ENCODE measurements at regions not wholly inside any gene's neighbourhood (a gene's known extent, or its start where the extent isn't known, plus 50 kb on each side); places are given as distances from the start of the nearest gene placed in this dataset.
"Not testable (repeated sequence)": the region's sequence is repeated elsewhere in the genome, so short reads cannot be mapped to it uniquely, and the experiment has no call there.

DNA sequence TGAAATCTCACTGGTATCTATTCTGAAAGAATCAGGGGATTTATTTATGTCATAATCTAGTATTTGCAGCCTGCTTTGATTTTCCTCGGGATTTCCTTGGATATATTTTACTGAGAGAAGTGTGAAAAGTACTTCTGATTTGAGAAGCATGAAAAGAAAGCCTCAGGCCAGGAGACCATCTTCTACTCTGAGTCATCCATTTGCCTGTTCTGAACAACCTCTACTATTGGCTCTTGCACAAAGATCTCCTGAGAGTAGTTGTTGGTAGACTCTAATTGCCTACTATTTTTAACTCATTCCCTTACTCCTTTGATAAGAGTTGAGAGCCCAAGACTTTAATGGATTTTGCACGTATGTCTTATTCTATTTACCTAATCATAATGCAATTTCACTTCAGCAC, 318.9 kb downstream of the BCHE start:
- ATAC-seq, result no peak
- peaks cover 18% of the 10 kb centered on the region for H3K9me3 Mint-ChIP-seq
- no peak overlapping the region for H3K27ac Mint-ChIP-seq
- no peak overlapping the region for H3K4me3 Mint-ChIP-seq
- H3K36me3 Mint-ChIP-seq, result no peaks in the 10 kb centered on the region
- H3K4me1 Mint-ChIP-seq, result no peaks in the 10 kb centered on the region
- no peak for DNase-seq (ENCODE audit: low spot score in 2 of 2)

DNA sequence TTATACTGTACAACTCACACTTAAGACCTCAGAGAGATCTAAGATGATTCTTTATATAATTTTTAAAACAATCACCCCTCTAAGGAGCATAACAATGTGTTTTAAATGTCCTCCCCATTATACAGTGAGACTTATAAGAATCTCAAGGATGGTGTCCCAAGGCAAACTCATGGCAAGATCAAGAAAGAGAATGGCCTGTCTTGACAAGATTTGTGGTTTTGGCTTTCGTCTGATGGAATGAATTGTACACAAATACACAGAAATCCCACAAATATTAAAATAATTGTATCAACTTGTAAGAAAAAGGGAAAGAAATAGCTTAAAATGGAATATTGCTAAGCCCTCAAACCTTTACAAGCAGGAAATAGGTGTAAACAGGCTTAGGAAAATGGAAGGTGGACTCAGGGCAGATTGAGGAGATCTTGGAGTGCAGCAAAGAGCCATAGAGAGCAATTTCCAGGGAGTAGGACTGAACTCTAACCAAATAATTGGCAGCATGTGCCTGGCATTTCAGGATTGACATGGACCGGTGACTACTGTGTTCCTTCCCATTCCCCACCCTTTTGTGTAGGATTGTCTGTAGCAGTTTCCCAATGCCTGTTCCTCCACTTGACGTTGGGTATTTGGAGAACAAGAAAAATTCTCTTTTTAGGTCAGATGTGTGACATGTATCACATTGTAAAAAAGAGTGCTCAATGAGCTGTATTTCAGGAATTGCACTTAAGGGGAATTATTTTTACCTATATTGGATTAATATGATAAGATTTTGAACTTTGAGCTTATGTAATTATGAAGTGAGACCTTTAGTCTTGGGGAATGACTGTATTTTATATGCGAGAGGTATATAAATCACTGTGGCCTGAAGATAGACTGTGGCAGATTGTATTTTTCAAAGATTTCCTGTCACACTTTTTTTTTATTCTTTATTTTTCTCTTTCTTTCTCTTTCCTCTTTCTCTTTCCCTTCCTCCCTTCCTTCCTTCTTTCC, 317.8 kb upstream of the SLITRK3 start:
- H3K9me3 Mint-ChIP-seq, result peaks cover 24% of the 10 kb centered on the region
- H3K27ac Mint-ChIP-seq, result no peak overlapping the region
- no peak for DNase-seq (ENCODE audit: low spot score in 2 of 2)
- no peaks in the 10 kb centered on the region for H3K4me1 Mint-ChIP-seq
- no peaks in the 10 kb centered on the region for H3K36me3 Mint-ChIP-seq
- ATAC-seq, result no peak
- no peak overlapping the region for H3K4me3 Mint-ChIP-seq

DNA sequence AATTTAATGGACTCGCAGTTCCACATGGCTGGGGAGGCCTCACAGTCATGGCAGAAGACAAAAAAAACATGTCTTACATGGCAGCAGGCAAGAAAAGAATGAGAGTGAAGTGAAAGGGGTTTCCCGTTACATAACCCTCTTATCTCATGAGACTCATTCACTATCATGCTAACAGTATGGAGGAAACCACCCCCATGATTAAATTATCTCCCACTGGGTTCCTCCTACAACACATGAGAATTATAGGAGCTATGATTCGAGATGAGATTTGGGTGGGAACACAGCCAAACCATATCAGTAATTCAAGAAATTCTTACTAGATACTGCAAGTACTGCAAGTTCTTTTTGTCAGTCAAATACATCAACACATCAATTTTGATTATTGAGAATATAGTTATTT, 311.4 kb upstream of the SLITRK3 start:
- no peak for DNase-seq (ENCODE audit: low spot score in 2 of 2)
- H3K27ac Mint-ChIP-seq, result no peak overlapping the region
- no peak for ATAC-seq
- H3K9me3 Mint-ChIP-seq, result peaks cover 29% of the 10 kb centered on the region
- H3K36me3 Mint-ChIP-seq, result no peaks in the 10 kb centered on the region
- no peak overlapping the region for H3K4me3 Mint-ChIP-seq
- H3K4me1 Mint-ChIP-seq, result no peaks in the 10 kb centered on the region

DNA sequence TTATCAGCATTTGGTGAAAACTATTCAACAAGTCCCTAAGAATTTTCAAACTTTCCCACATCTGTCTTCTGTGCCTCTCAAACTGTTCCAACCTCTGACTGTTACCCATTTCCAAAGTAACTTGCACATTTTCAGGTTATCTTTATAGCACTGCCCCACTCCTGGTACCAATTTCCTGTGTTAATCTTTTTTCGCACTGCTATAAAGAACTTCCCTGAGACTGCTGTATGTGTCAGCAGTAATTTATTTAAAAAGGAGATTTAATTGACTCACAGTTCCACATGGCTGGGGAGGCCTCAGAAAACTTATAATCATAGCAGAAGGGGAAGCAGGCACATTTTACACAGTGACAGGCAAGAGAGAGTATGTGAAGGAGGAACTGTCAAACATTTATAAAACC, 310.9 kb upstream of the SLITRK3 start:
- Mint-ChIP-seq H3K4me3 (no peak overlapping the region), H3K9me3 (peaks cover 24% of the 10 kb centered on the region), H3K4me1 (no peaks in the 10 kb centered on the region), H3K36me3 (no peaks in the 10 kb centered on the region), H3K27ac (no peak overlapping the region)
- DNase-seq (ENCODE audit: low spot score in 2 of 2) (no peak), ATAC-seq (no peak)

DNA sequence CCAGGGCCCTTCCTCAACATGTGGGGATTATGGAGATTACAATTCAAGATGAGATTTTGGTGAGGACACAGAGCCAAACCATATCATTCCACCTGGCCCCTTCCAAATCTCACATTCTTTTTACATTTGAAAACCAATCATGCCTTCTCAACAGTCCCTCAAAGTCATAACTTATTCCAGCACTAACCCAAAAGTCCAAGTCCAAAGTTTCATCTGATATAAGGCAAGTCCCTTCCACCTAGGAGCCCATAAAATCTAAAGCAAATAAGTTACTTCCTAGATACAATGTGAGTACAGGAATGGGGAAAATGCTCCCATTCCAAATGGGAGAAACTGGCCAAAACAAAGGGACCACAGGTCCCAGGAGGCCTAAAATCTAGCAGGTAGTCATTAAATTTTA, 309.5 kb upstream of the SLITRK3 start:
- Mint-ChIP-seq H3K9me3 (peaks cover 21% of the 10 kb centered on the region), H3K36me3 (no peaks in the 10 kb centered on the region), H3K4me3 (no peak overlapping the region), H3K4me1 (no peaks in the 10 kb centered on the region), H3K27ac (no peak overlapping the region)
- no peak for ATAC-seq
- DNase-seq (ENCODE audit: low spot score in 2 of 2), result no peak

DNA sequence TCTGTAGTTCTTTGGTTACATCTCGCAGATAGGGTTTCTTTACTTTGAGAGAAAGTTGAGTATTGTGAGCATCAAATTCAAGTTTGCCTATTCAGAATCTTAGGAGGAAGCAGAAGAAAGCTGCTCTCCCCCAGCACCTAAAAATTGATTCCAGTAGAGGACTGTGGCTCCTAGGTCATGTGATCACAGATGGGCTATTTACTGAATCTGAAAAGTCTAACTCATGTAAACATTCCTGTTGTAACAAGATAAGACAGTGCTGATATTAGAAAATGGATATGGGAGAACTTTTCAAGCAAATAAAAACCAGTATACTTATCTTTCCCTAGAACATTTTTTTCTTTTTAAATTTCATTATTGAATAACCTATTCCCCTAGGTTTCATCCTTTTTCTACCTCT, 308.4 kb upstream of the SLITRK3 start:
- Mint-ChIP-seq H3K4me1 (no peaks in the 10 kb centered on the region), H3K4me3 (no peak overlapping the region), H3K27ac (no peak overlapping the region), H3K36me3 (no peaks in the 10 kb centered on the region), H3K9me3 (peaks cover 17% of the 10 kb centered on the region)
- ATAC-seq (no peak), DNase-seq (ENCODE audit: low spot score in 2 of 2) (no peak)

DNA sequence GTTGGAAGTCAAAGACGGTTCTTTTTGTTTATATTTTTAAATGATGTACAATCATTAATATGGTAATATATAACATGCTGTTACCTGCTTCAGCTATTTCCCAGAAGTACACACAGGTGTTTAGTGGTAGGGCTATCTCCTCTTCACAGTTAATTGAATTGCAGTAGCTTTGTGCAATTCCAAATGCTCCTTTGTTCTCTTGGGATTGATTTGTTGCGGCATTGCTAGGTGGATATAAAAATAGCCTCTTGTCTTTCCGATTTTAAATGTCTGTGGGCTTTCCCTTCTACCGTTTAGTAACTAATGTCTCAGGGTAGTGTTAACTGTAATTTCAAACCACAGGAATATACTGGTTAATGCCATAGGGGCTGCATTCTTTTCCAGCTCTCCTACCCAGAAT, 307.6 kb upstream of the SLITRK3 start:
- no peak overlapping the region for H3K27ac Mint-ChIP-seq
- DNase-seq (ENCODE audit: low spot score in 2 of 2) (no peak), ATAC-seq (no peak)
- no peaks in the 10 kb centered on the region for H3K4me1 Mint-ChIP-seq
- H3K9me3 Mint-ChIP-seq, result peaks cover 17% of the 10 kb centered on the region
- H3K4me3 Mint-ChIP-seq, result no peak overlapping the region
- no peaks in the 10 kb centered on the region for H3K36me3 Mint-ChIP-seq

DNA sequence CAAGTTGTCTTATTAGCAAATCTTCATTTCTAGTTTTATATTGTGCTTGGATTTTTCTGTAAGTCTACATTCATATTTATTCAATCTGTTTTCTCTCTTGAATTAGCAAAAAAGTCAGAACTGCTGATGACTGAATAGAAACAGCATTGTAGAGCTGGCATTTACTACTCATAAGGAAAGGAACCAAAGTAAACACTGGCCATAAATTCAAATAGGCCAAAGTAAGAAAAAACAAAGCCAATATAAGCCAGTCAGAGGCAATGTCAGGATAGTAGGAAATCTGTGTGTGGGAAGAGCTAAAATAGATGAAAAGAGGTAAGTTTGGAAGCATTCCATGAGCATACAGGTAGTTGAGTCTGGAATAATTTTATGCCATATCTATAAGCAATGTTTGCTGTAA, 307.2 kb upstream of the SLITRK3 start:
- Mint-ChIP-seq H3K4me3 (no peak overlapping the region), H3K4me1 (no peaks in the 10 kb centered on the region), H3K27ac (no peak overlapping the region), H3K9me3 (peaks cover 22% of the 10 kb centered on the region), H3K36me3 (no peaks in the 10 kb centered on the region)
- DNase-seq (ENCODE audit: low spot score in 2 of 2), result no peak
- ATAC-seq, result no peak

DNA sequence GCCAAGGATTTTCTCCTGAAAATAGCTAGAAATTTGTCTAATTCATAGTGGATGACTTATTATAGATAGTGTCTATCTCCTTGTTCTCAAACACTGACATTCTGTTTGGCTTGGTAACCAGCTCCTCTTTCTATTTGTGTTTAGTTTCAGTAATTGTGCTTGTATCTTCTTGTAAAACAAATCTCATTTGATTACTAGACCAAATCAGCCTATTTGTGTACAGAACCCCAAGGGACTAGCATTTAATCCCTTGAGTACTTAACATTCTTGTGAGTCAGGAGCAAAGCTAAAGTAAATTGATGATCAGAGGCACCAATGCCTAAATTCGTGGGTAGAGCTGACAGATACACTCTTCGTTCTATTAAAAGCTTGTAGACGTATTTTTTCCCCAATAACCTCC, 306.5 kb upstream of the SLITRK3 start:
- peaks cover 24% of the 10 kb centered on the region for H3K9me3 Mint-ChIP-seq
- H3K27ac Mint-ChIP-seq, result no peak overlapping the region

DNA sequence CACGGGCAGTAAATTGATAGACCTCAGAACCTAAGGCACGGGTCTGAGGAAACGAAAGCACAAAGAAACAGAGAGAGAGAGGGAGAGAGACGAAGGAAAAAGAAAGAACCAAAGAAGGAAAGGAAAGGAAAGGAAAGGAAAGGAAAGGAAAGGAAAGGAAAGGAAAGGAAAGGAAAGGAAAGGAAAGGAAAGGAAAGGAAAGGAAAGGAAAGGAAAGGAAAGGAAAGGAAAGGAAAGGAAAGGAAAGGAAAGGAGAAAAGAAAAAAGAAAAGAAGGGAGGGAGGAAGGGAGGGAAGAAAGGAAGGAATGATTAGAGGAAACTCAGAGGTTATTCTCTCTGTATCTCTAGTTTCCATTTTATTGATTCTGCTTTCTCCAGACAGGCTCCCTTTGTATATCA, 302.6 kb upstream of the SLITRK3 start:
- H3K4me3 Mint-ChIP-seq; ATAC-seq; H3K36me3 Mint-ChIP-seq; H3K27ac Mint-ChIP-seq; H3K4me1 Mint-ChIP-seq; DNase-seq (ENCODE audit: low spot score in 2 of 2): not testable (repeated sequence)
- H3K9me3 Mint-ChIP-seq, result peaks cover 12% of the 10 kb centered on the region

More for the DNA sequence above, 306.5 kb upstream of the SLITRK3 start:
- ATAC-seq (no peak), DNase-seq (ENCODE audit: low spot score in 2 of 2) (no peak)
- no peaks in the 10 kb centered on the region for H3K36me3 Mint-ChIP-seq
- H3K4me1 Mint-ChIP-seq, result no peaks in the 10 kb centered on the region
- no peak overlapping the region for H3K4me3 Mint-ChIP-seq

DNA sequence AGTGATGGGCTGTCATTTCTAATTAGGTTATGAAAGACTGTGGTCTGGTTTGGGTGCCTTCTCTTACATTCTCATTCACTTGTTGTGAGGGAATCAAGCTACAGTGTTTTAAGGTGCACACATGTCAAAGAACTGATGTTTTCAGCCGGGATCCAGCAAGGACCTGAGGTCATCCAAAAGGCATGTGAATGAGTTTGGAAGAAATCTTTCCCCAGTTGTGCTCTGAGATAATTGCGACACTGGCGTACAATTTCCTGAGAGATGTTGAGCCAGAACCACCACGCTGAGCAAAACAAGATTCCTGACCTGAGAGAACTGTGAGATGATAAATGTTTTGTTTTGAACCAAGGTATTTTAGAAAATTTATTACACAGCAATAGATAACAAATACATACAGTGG, 295.3 kb upstream of the SLITRK3 start:
- no peaks in the 10 kb centered on the region for H3K4me1 Mint-ChIP-seq
- H3K36me3 Mint-ChIP-seq, result no peaks in the 10 kb centered on the region
- ATAC-seq, result no peak
- peaks cover 19% of the 10 kb centered on the region for H3K9me3 Mint-ChIP-seq
- H3K4me3 Mint-ChIP-seq, result no peak overlapping the region
- no peak overlapping the region for H3K27ac Mint-ChIP-seq
- DNase-seq (ENCODE audit: low spot score in 2 of 2), result no peak

DNA sequence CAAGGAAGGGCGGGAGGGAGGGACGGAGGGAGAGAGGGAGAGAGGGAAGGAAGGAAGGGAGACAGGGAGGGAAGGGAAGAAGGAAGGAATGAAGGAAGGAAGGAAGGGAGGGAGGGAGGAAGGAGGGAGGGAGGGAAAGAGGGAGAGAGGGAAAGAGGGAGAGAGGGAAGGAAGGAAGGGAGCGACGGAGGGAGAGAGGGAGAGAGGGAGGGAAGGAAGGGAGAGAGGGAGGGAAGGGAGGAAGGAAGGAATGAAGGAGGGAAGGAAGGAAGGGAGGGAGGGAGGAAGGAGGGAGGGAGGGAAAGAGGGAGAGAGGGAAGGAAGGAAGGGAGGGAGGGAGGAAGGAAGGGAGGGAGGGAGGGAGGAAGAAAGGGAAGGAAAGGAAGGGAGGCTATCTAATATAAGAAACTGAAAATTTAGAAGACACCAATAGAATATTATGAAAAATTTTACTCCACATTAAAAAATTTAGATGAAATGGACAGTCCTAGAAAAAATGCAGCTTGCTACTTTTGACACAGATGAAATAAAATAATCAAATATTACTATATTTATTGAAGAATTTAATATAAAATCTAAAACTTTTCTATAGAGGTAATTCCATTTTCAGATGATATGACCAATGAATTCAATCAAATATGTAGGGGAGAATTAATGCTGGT, 280.3 kb upstream of the SLITRK3 start:
- no peak overlapping the region for H3K4me3 Mint-ChIP-seq
- no peaks in the 10 kb centered on the region for H3K36me3 Mint-ChIP-seq
- no peak for DNase-seq (ENCODE audit: low spot score in 2 of 2)
- no peak for ATAC-seq
- no peaks in the 10 kb centered on the region for H3K4me1 Mint-ChIP-seq
- H3K9me3 Mint-ChIP-seq, result peaks cover 8% of the 10 kb centered on the region
- no peak overlapping the region for H3K27ac Mint-ChIP-seq

DNA sequence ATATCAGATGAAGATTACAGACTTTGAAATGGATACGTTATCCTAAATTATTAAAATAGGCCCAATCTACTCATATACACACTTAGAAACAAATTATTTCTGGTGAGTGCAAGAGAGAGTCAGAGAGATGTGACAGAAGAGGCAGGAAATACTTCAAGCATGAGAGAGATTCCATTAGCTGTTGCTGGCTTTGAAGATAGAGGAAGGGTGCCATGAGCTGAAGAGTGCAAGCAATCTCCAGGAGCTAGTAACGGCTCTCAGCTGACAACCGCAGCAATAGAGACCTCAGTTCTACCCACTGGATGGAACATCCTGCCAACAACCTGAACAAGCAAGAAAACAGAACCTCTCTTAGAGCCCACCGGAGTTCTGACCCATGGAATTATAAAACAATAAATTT, 270.7 kb upstream of the SLITRK3 start:
- no peak overlapping the region for H3K4me3 Mint-ChIP-seq
- H3K9me3 Mint-ChIP-seq, result peaks cover 10% of the 10 kb centered on the region
- ATAC-seq (no peak), DNase-seq (ENCODE audit: low spot score in 2 of 2) (no peak)
- H3K4me1 Mint-ChIP-seq, result no peaks in the 10 kb centered on the region
- H3K36me3 Mint-ChIP-seq, result no peaks in the 10 kb centered on the region
- H3K27ac Mint-ChIP-seq, result no peak overlapping the region

DNA sequence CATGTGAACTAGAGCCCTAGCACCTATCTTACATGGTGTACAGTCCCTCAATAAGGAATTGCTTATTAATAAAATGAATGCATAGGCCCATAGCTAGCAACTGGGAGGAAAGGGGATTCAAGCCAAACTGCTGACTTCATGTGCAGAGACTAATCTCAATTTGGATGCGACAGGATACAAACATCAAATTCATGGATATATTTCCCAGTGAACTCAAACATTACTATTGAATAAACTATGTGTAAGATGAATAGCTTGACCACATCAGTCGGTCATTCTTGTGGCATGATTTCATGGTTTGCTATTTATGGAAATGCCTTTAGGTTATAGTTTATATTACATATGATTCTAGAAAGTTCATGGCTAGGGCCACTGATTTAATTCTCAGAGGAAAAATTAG, 268.6 kb upstream of the SLITRK3 start:
- DNase-seq (ENCODE audit: low spot score in 2 of 2) (no peak), ATAC-seq (no peak)
- Mint-ChIP-seq H3K36me3 (no peaks in the 10 kb centered on the region), H3K4me3 (no peak overlapping the region), H3K27ac (no peak overlapping the region), H3K9me3 (peaks cover 4% of the 10 kb centered on the region), H3K4me1 (no peaks in the 10 kb centered on the region)

DNA sequence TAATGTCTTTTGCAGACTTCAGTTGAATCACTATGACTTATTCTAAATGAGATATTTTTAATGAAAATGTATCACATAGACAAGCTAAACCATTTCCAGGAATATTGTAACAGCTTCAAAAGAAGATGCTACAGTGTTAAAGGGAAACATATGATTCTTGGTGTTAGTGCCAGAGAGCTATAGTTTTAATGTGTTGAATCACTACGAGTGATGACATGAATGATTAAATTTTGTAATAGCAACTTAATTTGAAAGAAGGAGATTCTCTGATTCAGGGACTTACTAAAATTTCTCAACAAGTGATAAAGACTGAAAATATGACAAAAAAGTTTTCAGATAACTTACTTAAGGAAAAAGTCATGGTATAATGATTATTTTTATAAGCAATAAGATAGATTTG, 267.3 kb upstream of the SLITRK3 start:
- DNase-seq (ENCODE audit: low spot score in 2 of 2), result no peak
- no peak overlapping the region for H3K27ac Mint-ChIP-seq
- H3K4me3 Mint-ChIP-seq, result no peak overlapping the region
- H3K9me3 Mint-ChIP-seq, result peaks cover 4% of the 10 kb centered on the region
- ATAC-seq, result no peak
- H3K4me1 Mint-ChIP-seq, result no peaks in the 10 kb centered on the region
- no peaks in the 10 kb centered on the region for H3K36me3 Mint-ChIP-seq
